HepG2 (cell line): ENCODE measurements at regions not wholly inside any gene's neighbourhood (a gene's known extent, or its start where the extent isn't known, plus 50 kb on each side); places are given as distances from the start of the nearest gene placed in this dataset.

Experiments
- ATAC-seq: fragments of 200-7000 bp; cut with Tn5 transposase; 3 replicates; pipeline ENCODE4 v1.9.1; 2020; ENCODE audit warnings: mild to moderate bottlenecking, moderate library complexity
- BruUV-seq: library from RNA; stranded (reverse); fragments of 400-500 nt; replicated peaks from 2 replicates; lab custom pipeline; 2021; lab: Mats Ljungman, UMichigan
- CTCF ChIA-PET: fragments of 300-600 bp; formaldehyde crosslinking; extraction: SDS; loops from one replicate; lab custom pipeline; 2021; ENCODE audit warnings: low total read pairs, inconsistent platforms, low intra/inter-chr PET ratio; lab: Yijun Ruan, JAX
- POLR2A ChIA-PET: fragments of 350-600 bp; sonication (Branson Sonifier 250); formaldehyde crosslinking; loops from one replicate; lab custom pipeline; 2020; ENCODE audit warnings: antibody characterized with exemption, inconsistent platforms; lab: Yijun Ruan, JAX
- DNase-seq: peaks from one replicate; pipeline ENCODE4 v3.0.0-alpha.2; 2015; ENCODE audit warnings: low spot score
- FAIRE-seq: peaks from 3 replicates; lab custom pipeline; 2011; peaks lifted over from hg19 to GRCh38; lab: Jason Lieb, UNC
- H2AFZ ChIP-seq: one replicate; pipeline ENCODE4 v1.6.1; 2011; ENCODE audit warnings: low read length, inconsistent platforms
- H3K27ac ChIP-seq: fragments of 300-600 bp; 3 replicates; pipeline ENCODE4 v1.8.0; 2011; ENCODE audit warnings: mixed run types, mild to moderate bottlenecking, mixed read lengths, low read length, inconsistent platforms; ENCODE audit not compliant: insufficient read depth; ENCODE audit errors: extremely low read length
- H3K27me3 ChIP-seq, 2 experiments: fragments of 200-600 bp in 1 of 2; 2 replicates in 1 of 2; 3 replicates in 1 of 2; pipeline versions ENCODE4 v1.6.0 to v1.8.0; 2011; ENCODE audit warnings: low read length in 2 of 2, mild to moderate bottlenecking in 2 of 2, moderate library complexity in 2 of 2, inconsistent platforms in 1 of 2; ENCODE audit not compliant: insufficient read depth in 2 of 2, control insufficient read depth in 1 of 2
- H3K36me3 ChIP-seq, 2 experiments: fragments of 200-600 bp in 1 of 2; replicated peaks in 1 of 2; 2 replicates in 1 of 2; 3 replicates in 1 of 2; pipeline versions ENCODE4 v1.5.1 to v1.8.0; 2011; ENCODE audit warnings: low read length in 2 of 2, inconsistent platforms in 1 of 2; ENCODE audit not compliant: insufficient read depth in 2 of 2, control insufficient read depth in 1 of 2
- H3K4me1 ChIP-seq: 2 replicates; pipeline ENCODE4 v1.5.1; 2012; ENCODE audit warnings: low read length, inconsistent platforms; ENCODE audit not compliant: insufficient read depth
- H3K4me2 ChIP-seq: 2 replicates; pipeline ENCODE4 v1.6.0; 2011; ENCODE audit warnings: low read depth, low read length, inconsistent platforms
- H3K4me3 ChIP-seq, 3 experiments: fragments of 200-600 bp in 1 of 3; sonication (generic), shearing (Covaris generic) in 1 of 3; replicated peaks in 1 of 3; 2 replicates each; pipeline ENCODE4 v1.5.1; 2011 to 2016; ENCODE audit warnings: low read length in 3 of 3, inconsistent platforms in 2 of 3, low read depth in 2 of 3, mild to moderate bottlenecking in 2 of 3, control low read depth in 1 of 3, mixed read lengths in 1 of 3; ENCODE audit not compliant: insufficient read depth in 1 of 3
- H3K79me2 ChIP-seq: one replicate; pipeline ENCODE4 v1.6.1; 2011; ENCODE audit warnings: low read length, inconsistent platforms; ENCODE audit not compliant: insufficient read depth
- H3K9ac ChIP-seq: 2 replicates; pipeline ENCODE4 v1.6.0; 2011; ENCODE audit warnings: mild to moderate bottlenecking, low read depth, low read length, inconsistent platforms; ENCODE audit not compliant: insufficient read depth
- H3K9me3 ChIP-seq: 2 replicates; pipeline ENCODE4 v1.5.1; 2012; ENCODE audit warnings: mild to moderate bottlenecking, low read length
- H4K20me1 ChIP-seq: 2 replicates; pipeline ENCODE4 v1.6.0; 2011; ENCODE audit warnings: inconsistent platforms, mild to moderate bottlenecking, low read length, moderate library complexity; ENCODE audit not compliant: insufficient read depth
- JUNB ChIP-seq: sonication (generic); formaldehyde crosslinking; IDR thresholded peaks from 2 replicates; pipeline ENCODE4 v1.8.0; 2022; ENCODE audit warnings: missing genetic modification reagents, mild to moderate bottlenecking, borderline replicate concordance
- RELA ChIP-seq: sonication (generic); formaldehyde crosslinking; IDR thresholded peaks from 2 replicates; pipeline ENCODE4 v1.4.0; 2020; ENCODE audit warnings: missing genetic modification reagents
- THAP7 ChIP-seq: sonication (generic); formaldehyde crosslinking; IDR thresholded peaks from 2 replicates; pipeline ENCODE4 v1.8.1; 2023; ENCODE audit warnings: mild to moderate bottlenecking, missing genetic modification reagents
- YEATS4 ChIP-seq: sonication (generic); formaldehyde crosslinking; IDR thresholded peaks from 2 replicates; pipeline ENCODE4 v1.4.0; 2020; ENCODE audit warnings: missing genetic modification reagents, borderline replicate concordance
- ZHX2 ChIP-seq, 2 experiments: sonication (generic) in 1 of 2; formaldehyde crosslinking in 1 of 2; IDR thresholded peaks; 2 replicates each; pipeline versions ENCODE4 v1.6.1 to v1.9.0; 2014 to 2022; ENCODE audit warnings: antibody characterized with exemption in 1 of 2, borderline replicate concordance in 1 of 2, inconsistent platforms in 1 of 2, low read depth in 1 of 2, missing genetic modification reagents in 1 of 2
- ZNF101 ChIP-seq: sonication (generic); formaldehyde crosslinking; IDR thresholded peaks from 2 replicates; pipeline ENCODE4 v1.4.0; 2020; ENCODE audit warnings: mild to moderate bottlenecking, low read depth, missing genetic modification reagents, borderline replicate concordance
- ZNF414 ChIP-seq: sonication (generic); formaldehyde crosslinking; IDR thresholded peaks from 2 replicates; pipeline ENCODE4 v1.5.0; 2020; ENCODE audit warnings: missing genetic modification reagents
- ZNF549 ChIP-seq: sonication (generic); formaldehyde crosslinking; IDR thresholded peaks from 2 replicates; pipeline ENCODE4 v1.5.0; 2020; ENCODE audit warnings: missing genetic modification reagents
- ZNF777 ChIP-seq: sonication (generic); formaldehyde crosslinking; IDR thresholded peaks from 2 replicates; pipeline ENCODE4 v1.4.0; 2020; ENCODE audit warnings: missing genetic modification reagents
- WGBS: methylation state at CpG from one replicate; pipeline ENCODE4 v1.1.6; 2017; ENCODE audit warnings: low lambda C conversion rate; 5-methylcytosine and 5-hydroxymethylcytosine counted together
- in situ Hi-C: cut with HindIII; loops from 2 replicates; pipeline ENCODE4 v1.10.0; 2017; ENCODE audit warnings: low pct_unique_long_range_greater_than_20kb; ENCODE audit not compliant: extremely low pct_ligation_motif_present
- intact Hi-C: fragments of 100-400 bp; cut with micrococcal nuclease; formaldehyde crosslinking; loops from one replicate; pipeline ENCODE4 v1.10.0; 2022; ENCODE audit not compliant: unreplicated experiment

GRCh38 chr1:78355656-78356055 is 135.1 kb upstream of the PTGFR start:
- Histone ChIP-seq H3K27ac (no peak overlapping the region), H2AFZ (no peak overlapping the region), H3K79me2 (no peaks in the 10 kb centered on the region), H3K4me2 (no peak overlapping the region), H3K4me3 (no peak overlapping the region), H3K9me3 (no peaks in the 10 kb centered on the region)
- no TSS peak for BruUV-seq
- FAIRE-seq (no peak), DNase-seq (no peak)
- 0% methylated on average over 1 of the region's 1 CpG for WGBS
- CTCF ChIA-PET = no interaction called here
- POLR2A ChIA-PET = no interaction called here
- intact Hi-C loops = no loop called here
- no peak for TF ChIP-seq JUNB (CRISPR knock-in tag)
- TF ChIP-seq ZNF101 (CRISPR knock-in tag) = no peak
- TF ChIP-seq ZNF414 = no peak
- TF ChIP-seq ZHX2 (IDR thresholded peaks at IDR 0.05; ENCODE audit: low read depth) = no peak
- no peak for TF ChIP-seq ZHX2 (CRISPR knock-in tag; IDR thresholded peaks at IDR 0.05; ENCODE audit: borderline replicate concordance)
- TF ChIP-seq ZNF549 (CRISPR knock-in tag) = no peak
- TF ChIP-seq YEATS4 (CRISPR knock-in tag) = no peak
- no peak for TF ChIP-seq THAP7 (CRISPR knock-in tag)
- no peak for TF ChIP-seq RELA (CRISPR knock-in tag)
- no peak for TF ChIP-seq ZNF777 (CRISPR knock-in tag)
- TF ChIP-seq, all 625 proteins: peak for 0
- H3K36me3 ChIP-seq = no peaks in the 10 kb centered on the region
- H3K9ac ChIP-seq = no peak overlapping the region
- no peaks in the 10 kb centered on the region for H3K27me3 ChIP-seq
- H3K4me1 ChIP-seq = no peaks in the 10 kb centered on the region
- no peak for ATAC-seq
- in situ Hi-C loops = no loop called here
- no peaks in the 10 kb centered on the region for H4K20me1 ChIP-seq
